HG02759 (cell line): ENCODE measurements at regions not wholly inside any gene's neighbourhood (a gene's known extent, or its start where the extent isn't known, plus 50 kb on each side); places are given as distances from the start of the nearest gene placed in this dataset.
"Not testable (repeated sequence)": the region's sequence is repeated elsewhere in the genome, so short reads cannot be mapped to it uniquely, and the experiment has no call there.

Experiments used
- ATAC-seq: cut with Tn5 transposase; IDR thresholded peaks from one replicate; pipeline ENCODE4 v1.9.1; 2021; ENCODE audit warnings: mild to moderate bottlenecking, moderate library complexity; ENCODE audit not compliant: unreplicated experiment

DNA sequence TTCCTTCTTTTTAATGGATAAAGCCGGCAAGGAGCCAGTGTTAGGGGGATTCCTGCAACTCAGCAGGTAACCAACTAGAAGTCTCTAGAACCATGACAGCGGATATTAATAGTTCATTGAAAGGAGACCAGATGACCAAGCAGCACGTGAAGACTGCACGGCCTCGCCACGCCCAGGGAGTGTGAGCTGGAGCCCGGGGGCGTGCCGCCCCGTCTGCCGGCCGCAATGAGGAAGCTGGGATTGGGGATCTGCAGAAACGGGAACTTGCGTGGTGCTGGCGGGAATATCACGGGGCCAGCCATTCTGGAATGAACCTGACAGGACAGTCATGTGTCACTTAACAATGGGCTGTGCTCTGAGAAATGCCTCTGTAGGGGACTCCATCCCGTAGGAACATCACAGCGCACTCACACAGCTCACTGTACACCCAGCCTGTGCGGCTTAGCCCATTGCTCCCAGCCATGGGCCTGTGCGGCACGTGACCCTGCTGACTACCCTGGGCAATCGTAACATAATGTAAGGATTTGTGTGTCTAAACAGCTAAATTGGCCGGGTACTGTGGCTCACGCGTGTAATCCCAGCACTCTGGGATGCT is 4092.8 kb upstream of the TPTE start:
- ATAC-seq: not testable (repeated sequence)

DNA sequence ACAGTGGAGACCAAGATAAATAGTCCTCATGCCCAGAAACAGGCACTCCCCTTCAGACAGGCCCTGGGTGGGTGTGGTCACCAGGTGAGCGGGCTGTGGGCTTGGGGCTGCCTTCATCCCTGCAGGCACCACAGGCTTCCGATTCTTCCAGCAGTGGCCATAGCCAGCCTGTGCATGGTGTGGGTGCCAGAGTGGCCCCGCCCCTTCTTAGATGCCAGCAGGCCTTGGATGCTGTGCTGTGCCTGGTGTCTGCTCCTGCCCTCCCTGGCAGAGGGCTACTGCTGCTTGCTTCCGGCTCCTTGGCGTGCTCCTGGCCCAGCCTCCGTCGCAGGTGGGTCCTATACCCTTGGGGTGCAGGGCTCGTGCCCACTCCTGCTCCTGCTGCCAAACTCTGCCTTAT is 4091.5 kb upstream of the TPTE start:
- not testable (repeated sequence) for ATAC-seq

DNA sequence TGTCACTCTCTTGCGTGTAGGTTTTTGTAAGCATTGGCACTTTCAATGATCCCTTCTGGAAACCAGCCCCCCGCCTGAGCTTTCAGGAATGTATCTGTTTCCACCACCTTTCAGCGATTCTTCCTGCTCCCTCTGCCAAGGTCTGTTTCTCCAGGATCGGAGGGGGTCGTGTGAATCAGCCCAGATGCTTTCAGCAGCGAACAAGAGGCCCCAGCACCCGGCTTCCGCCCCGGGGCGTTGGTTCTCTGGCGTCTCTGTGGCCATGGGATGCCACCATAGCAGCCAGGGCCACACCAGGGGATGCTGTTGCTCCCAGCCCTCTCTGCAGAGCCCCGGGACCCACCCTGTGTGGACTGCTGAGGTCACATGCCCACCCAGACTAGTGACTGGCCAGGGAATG is 4088.2 kb upstream of the TPTE start:
- ATAC-seq: not testable (repeated sequence)

DNA sequence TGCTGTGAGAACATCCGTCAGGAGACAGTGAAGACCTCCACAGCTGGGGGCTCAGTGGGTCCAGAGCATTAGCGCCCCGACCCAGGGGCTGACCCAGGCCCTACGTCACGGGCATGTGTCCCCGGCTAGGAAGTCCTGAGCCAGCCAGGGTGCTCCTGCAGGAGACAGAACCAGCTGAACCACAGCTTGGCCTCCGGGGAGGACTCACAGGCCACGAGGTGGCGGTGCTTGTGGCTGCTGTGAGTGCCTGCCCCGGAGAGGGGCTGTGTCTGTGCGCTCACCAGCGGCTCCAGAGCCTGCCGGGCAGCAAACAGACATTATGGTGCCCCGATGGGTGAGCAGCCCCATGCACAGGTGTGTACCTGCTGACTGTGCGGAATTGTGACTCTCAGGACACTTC is 4085.2 kb upstream of the TPTE start:
- not testable (repeated sequence) for ATAC-seq

DNA sequence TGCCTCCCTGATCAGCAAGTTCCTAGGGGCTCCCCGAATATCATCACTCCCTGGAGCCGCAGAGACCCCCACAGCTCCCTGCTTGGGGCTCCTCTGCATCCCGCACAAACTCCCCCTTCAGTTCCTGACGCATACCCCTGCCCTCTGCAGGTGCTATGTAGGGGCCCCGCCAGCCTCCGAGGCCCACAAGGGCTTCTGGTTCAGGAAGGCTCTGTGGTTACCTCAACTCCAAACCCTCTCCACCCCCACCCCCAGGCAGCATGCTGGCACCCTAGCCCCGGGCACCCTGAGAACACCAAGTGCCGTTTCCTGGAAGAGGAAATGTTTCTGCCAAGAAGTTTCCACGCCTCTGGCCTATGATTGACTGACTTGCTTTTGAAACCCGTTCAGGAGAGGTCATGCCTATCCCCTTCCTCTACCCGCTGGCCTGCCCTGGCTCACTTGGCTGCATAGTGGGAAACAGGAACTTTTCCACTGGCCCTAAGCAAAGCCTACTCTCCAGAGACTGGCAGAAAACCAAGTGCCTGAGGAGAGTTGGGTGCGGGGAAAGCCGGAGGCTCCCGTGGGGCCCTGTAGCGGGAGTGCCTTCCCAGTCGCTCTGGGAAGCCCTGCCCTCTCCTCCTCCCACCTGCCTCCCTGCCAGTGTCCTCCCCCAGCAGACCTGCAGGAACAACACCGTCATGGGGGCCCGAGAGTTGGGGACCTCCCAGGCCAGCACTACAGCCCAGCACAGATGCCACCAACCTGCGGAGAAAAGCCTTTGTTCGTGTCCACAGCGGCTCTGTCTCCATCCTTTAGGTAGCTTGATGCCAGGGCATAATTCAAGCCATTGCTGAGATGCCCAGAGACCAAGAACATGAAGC is 4084.2 kb upstream of the TPTE start:
- ATAC-seq: not testable (repeated sequence)

DNA sequence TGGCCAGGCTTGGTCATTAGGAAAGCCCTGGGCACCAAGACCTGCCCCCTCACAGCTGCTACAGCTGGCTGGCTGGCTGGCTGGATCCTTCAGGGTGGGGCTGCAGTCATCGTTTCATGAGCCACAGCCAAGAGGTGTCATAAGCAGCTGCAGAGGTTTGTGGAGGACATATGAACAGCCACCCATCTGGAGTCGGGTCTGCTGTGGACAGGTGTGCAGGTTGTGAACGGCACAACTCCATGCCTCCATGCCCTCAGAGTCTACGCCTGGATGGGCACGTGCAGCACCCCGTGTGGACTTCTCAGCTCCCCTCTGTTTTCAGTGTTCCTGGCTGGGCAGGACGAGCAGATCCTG is 4083.6 kb upstream of the TPTE start:
- ATAC-seq: not testable (repeated sequence)

DNA sequence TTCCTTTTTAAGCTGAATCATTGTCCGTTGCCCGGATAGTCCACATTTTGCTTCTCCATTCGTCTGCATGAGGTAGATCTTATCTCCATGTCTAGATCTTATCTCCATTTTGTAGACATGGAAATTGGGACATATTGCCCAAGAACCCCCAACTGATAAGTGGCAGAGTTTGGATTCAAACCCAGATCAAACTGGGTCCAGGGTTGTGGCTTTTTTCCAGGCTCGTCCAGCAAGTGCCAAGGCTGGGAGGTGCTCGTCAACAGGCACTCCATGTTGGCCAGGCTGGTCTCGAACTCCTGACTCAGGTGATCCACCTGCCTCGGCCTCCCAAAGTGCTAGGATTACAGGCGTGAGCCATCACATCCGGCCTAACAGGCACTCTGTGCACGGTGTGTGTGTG is 4082.3 kb upstream of the TPTE start:
- not testable (repeated sequence) for ATAC-seq

DNA sequence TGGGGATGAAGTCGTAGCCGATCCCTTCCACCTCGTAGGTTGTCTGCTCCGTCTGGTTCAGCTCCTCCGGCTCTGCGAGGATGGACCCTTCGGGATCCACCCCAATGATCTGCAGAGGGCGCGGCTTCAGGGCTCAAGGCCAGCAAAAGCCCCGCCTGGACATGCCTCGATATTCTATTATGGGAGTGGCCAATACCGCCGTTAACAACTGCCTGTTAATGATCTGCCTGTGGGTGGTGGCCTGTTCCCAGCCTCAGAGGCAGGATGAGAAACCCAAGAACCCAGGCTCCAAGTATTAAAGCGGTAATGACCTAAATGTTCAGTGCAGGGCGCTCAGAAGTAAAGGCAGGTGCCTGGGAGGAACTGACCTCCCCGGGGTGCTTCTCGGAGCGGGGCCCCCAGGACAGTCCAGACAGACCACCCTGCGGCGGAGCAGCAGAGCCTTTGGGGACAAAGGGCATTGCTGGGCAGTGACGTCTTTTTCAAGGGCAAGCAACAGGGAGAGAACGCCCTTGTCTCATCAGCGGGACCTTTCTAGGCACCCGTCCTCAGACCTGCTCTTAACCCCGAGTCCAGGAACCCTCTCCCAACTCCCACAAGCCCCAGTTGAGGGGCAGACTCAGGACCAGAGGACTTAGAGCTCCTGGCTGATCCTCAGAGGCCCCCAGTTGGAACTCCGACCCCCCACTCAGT is 4066.6 kb upstream of the TPTE start:
- ATAC-seq: not testable (repeated sequence)

DNA sequence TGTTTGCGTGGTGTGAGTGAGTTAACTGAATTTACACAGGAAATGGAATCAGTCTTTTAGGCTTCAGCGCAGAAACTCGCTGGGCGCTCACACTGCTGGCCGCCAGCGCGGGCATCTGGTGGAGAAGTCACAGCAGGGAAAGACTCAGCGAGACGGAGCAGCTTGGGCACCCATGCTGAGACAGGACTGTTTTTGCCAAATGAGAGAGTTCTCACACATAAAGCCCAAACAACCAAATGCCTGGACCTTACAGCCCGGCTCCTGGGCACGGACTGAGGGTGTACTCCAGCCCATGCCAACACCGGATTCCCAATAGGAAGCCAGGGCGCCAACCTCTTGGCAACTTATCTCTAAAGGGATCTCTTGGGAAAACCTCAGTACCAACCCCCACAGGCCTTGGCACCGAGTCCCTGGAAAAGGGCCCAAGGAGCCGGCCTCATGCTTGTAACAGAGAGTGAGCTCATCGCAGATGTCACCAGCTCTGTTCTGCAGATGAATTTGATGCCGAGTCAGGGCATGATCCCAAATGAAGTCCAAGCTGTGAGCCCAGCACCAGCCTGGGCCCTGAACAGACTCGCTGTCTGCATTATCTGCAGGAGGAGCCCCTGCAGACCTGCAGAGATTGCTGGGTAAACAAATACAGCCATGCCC is 4065.2 kb upstream of the TPTE start:
- not testable (repeated sequence) for ATAC-seq

DNA sequence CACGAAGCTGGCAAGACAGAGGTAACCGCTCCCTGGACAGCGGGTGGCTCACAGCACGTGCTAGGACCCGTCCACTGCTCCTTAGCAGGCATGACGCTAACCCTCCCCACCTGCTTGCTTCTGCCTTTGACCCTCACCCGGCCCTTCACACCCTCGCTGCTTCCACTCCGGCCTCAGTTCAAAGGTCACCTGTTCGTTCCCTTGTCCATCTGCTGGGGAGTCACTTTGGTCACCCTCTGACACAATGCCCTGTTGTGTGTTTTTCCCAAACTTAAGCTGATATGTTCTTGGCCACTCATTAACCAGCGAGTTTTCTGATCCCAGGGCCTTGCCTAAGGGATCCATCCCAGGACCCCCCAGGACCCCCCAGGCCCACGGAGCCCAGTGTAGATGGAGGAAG is 4061.6 kb upstream of the TPTE start:
- ATAC-seq: not testable (repeated sequence)

DNA sequence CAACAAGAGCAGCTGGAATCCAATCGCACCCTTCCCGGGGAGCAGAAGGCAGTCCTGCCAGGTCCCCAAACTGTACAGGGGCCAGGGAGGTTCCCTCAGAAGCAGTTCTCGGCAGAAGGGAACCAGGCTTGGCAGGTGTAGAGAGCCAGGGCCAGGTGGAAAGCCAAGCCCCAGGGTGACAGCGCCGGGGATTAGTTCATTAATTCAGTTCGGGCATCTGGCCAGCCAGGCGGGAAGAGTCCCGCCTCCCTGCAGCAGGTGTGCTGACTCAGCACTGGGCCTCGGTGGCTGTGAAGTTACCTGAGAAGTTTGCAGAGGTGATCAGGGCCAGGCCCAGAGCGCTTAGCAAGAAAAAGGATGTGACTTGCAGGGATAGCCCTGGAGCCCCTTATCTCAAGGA is 4060.0 kb upstream of the TPTE start:
- ATAC-seq: not testable (repeated sequence)

DNA sequence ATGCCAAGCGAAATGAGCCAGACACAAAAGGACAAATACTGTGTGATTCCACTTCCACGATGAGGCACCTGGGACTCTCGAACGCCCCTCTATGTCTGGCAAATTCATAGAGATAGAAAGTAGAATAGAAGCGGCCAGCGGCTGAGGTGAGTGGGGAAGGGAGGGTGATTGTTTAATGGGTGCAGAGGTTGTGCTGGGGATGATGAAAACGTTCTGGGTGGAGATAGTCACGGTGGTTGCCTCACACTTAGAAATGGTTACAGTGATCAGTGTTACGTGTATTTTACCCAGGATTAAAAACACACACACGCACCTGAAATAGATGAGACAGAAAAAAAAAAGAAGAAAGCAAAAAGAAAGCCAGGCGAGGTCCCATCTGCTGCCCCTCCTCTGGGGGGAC is 4057.0 kb upstream of the TPTE start:
- not testable (repeated sequence) for ATAC-seq

DNA sequence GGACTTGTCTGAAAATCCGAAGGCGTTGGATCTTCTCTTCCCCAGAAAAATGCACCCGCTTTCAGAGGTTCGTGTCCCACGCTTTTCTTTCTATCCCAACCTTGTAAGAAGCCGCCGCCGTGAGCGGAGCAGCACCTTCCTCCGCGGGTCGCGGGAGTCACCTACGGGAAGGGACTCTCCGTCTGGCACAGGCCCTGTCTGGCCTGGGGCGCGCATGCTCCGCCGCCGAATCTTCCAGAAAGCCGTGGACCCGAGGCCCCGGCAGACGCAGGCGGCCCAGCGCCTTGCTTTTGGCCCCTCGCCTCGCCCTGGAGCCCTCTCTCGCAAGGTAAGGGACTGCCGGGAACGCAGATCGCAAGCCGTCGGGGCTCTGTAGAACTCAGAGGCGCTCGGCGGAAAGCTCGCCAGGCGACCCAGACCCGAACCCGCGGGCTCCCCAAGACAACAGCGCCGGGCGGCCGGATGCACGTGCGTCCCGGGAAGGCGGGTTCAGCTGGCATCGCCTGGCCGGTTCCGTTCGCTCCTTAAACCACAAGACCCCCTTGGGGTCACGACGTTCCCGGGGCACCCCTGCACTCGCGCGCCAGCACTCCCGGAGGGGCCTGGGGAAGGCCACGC is 4055.2 kb upstream of the TPTE start:
- not testable (repeated sequence) for ATAC-seq

DNA sequence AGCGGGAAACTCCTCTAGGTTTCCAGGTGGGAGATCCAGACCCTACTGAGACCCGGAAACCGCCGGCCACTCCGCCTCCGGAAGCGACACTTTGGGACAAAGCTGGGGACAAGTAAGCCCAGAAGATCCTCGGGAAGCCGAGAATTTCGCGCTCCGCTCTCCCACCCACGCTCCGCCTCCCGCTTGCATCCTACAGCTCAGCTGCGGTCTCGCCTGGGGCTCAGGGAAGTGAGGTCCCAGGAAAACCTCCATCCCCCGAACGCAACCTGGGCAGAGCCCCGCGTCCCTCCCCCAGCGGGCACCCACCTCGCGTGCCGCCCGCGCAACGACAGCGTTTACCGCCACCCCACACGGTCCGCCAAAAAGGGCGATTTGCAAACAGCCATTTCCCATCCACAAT is 4054.7 kb upstream of the TPTE start:
- not testable (repeated sequence) for ATAC-seq

DNA sequence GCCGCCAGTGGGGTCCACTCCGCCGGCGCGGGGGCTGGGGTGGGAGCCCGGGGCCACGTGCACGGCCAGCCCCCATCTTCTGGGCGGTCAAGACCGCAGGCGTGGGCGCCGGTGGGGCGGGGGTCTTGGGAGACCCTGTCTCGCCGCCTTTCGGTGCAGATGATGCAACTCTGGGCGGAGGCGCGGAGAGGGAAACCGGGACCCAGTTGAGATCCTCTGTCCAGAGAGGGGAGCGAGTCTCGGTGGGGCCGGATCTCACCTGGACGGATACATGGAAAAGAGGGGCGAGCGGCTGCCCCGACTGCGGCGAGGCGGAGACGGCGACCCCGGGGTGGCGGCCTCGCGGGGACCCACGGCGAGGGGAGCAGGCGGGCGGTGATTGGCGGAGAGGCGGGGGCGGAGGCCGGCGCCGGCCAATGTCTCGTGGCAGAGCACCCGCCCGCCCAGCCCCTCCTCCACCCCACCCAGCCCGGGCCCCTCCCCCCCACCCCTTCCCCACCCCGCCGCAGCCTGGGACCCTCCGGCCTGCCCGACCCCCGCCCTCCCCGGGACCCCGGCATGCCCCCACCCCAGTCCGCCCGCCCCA is 4054.1 kb upstream of the TPTE start:
- ATAC-seq: not testable (repeated sequence)

DNA sequence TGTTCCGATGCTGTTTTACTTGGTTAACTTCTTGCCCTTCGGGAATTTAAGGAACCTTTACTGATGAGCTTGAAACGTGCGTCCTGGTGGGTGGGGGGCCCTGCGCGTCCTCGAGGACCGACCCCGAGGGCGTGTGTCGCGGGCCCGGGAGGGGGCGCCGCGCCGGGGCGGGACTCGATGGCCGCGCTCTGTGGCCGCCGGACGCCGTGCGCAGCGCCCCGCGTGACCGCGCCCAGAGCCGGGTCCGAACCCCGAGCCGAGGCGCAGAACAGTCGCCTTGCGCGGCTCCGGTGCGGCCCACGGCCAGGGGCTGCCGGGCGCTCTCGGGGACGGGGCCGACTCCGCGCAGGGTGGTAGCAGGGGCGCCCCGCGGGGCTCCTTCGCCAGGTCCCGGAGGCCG is 4053.5 kb upstream of the TPTE start:
- ATAC-seq: not testable (repeated sequence)

DNA sequence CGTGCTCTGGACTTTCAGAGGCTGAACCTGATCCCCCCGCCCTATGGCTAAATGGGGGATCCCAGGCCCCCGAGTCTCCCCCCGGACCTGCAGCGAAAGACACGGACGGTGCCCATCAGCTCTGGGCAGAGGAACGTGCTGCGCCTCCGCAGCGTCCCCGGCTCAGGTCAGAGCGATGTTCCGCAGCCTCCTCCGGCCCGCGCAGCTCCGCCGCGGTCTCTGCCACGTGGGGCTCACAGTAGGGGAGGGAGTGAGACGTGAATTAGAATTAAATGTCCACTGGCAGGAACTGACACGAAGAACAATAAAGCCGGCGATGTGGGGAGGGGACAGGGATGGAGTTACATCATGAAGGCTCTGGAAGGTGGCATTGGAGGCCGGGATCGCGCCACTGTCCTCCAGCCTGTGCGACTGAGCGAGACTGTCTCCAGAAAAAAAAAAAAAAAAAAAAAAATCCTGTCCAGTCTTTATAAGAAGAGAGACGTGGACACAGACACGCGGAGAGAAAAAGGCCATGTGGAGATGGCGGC is 4053.0 kb upstream of the TPTE start:
- not testable (repeated sequence) for ATAC-seq

DNA sequence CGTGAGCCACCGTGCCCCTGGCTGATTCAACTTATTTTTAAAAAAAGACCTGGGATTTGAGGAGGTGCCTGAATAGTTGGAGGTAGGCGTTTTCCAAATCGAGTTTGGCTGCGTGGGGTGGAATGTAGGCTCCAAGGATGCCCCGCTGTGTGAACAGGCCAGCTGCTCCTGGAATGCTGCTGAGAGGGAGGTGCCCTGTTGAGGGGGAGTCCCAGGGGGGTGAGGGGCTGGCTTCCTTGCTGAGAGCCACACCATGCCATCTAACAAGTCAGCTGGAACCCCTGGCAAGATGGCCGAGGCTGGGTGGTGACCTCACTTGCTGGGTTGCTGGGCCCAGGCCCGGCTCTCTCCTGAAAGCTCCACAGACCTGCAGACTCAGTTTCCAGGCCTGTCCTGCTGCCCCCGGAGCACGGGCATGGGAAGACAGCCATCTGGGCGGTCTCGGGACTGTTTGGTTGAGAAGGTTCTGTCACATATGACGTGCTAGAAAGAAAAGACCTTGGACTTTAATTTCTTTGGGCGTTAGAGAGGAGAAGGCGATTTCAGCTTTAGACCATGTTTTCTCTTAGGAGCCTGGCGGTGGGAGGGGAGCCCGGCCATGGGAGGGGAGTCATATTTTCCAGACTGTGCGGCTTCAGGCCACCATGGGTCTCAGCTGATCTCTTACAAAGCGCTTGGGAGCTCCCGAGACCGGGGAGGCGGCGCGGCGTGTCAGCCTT is 4047.0 kb upstream of the TPTE start:
- not testable (repeated sequence) for ATAC-seq

DNA sequence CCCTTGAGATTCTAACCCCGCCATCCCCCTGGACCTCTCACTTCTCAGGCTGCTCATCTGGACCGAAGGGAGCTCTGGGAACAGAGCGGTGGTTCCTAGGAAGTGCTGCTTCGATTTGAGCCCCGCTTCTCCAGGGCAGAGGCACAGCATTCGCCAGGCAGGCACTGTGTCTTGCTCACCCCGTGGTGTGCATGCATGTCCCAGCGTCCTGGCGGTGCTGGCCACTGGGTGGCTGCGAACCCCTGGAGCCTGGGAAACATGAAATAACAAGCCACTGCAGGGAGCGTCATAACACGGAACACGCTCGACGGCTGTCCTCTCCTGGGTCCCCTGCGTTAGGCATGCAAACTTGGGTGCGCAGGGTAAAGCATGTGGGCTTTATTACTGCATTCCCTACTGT is 4040.3 kb upstream of the TPTE start:
- ATAC-seq: not testable (repeated sequence)

DNA sequence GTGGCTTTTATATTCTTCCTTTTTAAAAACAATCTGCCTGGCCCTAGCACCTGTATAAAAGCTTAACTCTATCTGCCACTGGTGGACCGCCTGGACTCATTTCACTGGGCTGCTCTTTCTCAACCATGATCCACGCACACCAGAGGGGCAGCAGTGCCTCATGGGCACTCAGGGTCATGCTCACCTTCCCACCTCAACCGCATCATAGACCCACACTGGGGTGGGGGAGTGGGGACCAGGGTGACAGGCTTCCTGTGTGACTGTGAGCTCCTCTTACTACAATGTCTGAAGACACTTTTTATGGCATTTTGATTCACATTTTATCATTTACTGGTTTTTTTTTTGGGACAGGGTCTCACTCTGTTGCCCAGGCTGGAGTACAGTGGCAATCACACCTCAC is 4038.8 kb upstream of the TPTE start:
- not testable (repeated sequence) for ATAC-seq
